ENCODE measurements at regions not wholly inside any gene's neighbourhood (a gene's known extent, or its start where the extent isn't known, plus 50 kb on each side); places are given as distances from the start of the nearest gene placed in this dataset.

- TF ChIP-seq TEAD4 (CRISPR knock-in tag; IDR thresholded peaks at IDR 0.05) = no peak
- no peak for TF ChIP-seq CTCF (IDR thresholded peaks at IDR 0.05)
- no peak for TF ChIP-seq MAX (CRISPR knock-in tag; IDR thresholded peaks at IDR 0.05)
Measured at GRCh38 chr9:106481013-106481609, 381.9 kb upstream of the ZNF462 start.

Measured in WTC11 (cell line).